ENCODE measurements at regions not wholly inside any gene's neighbourhood (a gene's known extent, or its start where the extent isn't known, plus 50 kb on each side); places are given as distances from the start of the nearest gene placed in this dataset.
A peak's percentile ranks its signal among the peaks of the same experiment; 100 is the strongest.

GRCh38 chr3:43870844-43871626 is 180.3 kb downstream of the ABHD5 start (continued):
- no peak for TF ChIP-seq RCOR1 (IDR thresholded peaks at IDR 0.05; ENCODE audit: insufficient replicate concordance, low read length)
- no peak for TF ChIP-seq RAD21 (IDR thresholded peaks at IDR 0.05; ENCODE audit: low read length)

GRCh38 chr3:43871627-43872245 is 181.0 kb downstream of the ABHD5 start:
- peak overlapping the region; percentile 99 for H2AK5ac ChIP-seq (ENCODE audit: low read depth, low read length)
- peaks cover 0 to 4% of the 10 kb centered on the region in 2 experiments; a peak in 1 of 4 replicates for H3K79me1 ChIP-seq (ENCODE audit: low read depth in 1 of 2, low read length in 2 of 2)
- no peaks in the 10 kb centered on the region for H3K9me3 ChIP-seq (ENCODE audit: control insufficient read depth, insufficient read depth, low read length)
- no peaks in the 10 kb centered on the region for H3K27me3 ChIP-seq (ENCODE audit: control insufficient read depth, insufficient read depth, low read length)
- ChIA-PET POLR2A (ENCODE audit: unreplicated experiment) (no interaction called here), CTCF (interaction anchor here (1.0 to 6.6 kb wide), 2 partner anchors 16 to 135 kb away, joined by 3 to 26 read pairs; no protein-coding TSS in a partner anchor)
- no peaks in the 10 kb centered on the region for H4K20me1 ChIP-seq (ENCODE audit: insufficient read depth, low read length)
- intact Hi-C loops (cut with micrococcal nuclease), result loop anchor here (5.0 to 10.0 kb wide), 2 partner anchors 179 to 247 kb away; partner anchors contain the start of genes ABHD5 and ANO10
- no peak for DNase-seq
- peak overlapping the region; percentile 94 for H2AK9ac ChIP-seq (replicated peaks; ENCODE audit: low read depth, low read length, poor library complexity)
- H2BK15ac ChIP-seq (ENCODE audit: low read depth, low read length), result peak overlapping the region; percentile 95
- in situ Hi-C loops (cut with MboI; ENCODE audit: low sequenced_read_pairs), result no loop called here
- H3K4me1 ChIP-seq (ENCODE audit: control insufficient read depth, insufficient read depth, low read length), result peaks cover 33% of the 10 kb centered on the region
- peak overlapping the region; percentile 39 for H3K27ac ChIP-seq (ENCODE audit: insufficient read depth, low read length)
- ATAC-seq (ENCODE audit: low read depth), result peak; percentile 7; the same call in 1 of the 2 replicates
- peak overlapping the region; percentile 79 to 94 for H4K8ac ChIP-seq (ENCODE audit: low read depth in 2 of 2, low read length in 2 of 2)
- H3K4ac ChIP-seq (ENCODE audit: low read depth, low read length), result peak overlapping the region; percentile 90
- H2BK120ac ChIP-seq (ENCODE audit: low read depth, low read length), result peak overlapping the region; percentile 94
- H3K36me3 ChIP-seq (ENCODE audit: control insufficient read depth, insufficient read depth, low read length), result no peaks in the 10 kb centered on the region
- H2AFZ ChIP-seq (replicated peaks; ENCODE audit: low read length, poor library complexity), result peak overlapping the region; percentile 91
- H3K56ac ChIP-seq (ENCODE audit: extremely low read depth, insufficient read depth, low read length), result peak overlapping the region; percentile 48; the same call in 1 of the 2 replicates
- peak overlapping the region; percentile 71 for H2BK5ac ChIP-seq (ENCODE audit: low read depth, low read length, poor library complexity, severe bottlenecking)
- peak overlapping the region; percentile 26 for H3K14ac ChIP-seq (replicated peaks; ENCODE audit: low read depth, low read length)
- dilution Hi-C loops (cut with HindIII; ENCODE audit: low sequenced_read_pairs, unreplicated experiment), result no loop called here
- H3K9me1 ChIP-seq (ENCODE audit: insufficient read depth, low read length), result peaks cover 27% of the 10 kb centered on the region
- H3K23ac ChIP-seq (ENCODE audit: low read depth, low read length), result peak overlapping the region; percentile 8; the same call in 1 of the 2 replicates
- H3K18ac ChIP-seq (ENCODE audit: low read depth, low read length), result peak overlapping the region; percentile 37
- peak overlapping the region; percentile 90 for H4K91ac ChIP-seq (ENCODE audit: insufficient read depth, low read depth, low read length)
- no peak overlapping the region for H3K4me2 ChIP-seq (ENCODE audit: low read depth, low read length)
- peak overlapping the region; percentile 77 for H4K5ac ChIP-seq (ENCODE audit: low read depth, low read length)
- H3K9ac ChIP-seq (ENCODE audit: low read depth, low read length), result no peak overlapping the region
- peak overlapping the region; percentile 84 for H2BK20ac ChIP-seq (ENCODE audit: low read depth, low read length)
- TF ChIP-seq BHLHE40 (IDR thresholded peaks at IDR 0.05; ENCODE audit: low read depth, low read length) (no peak), MAZ (IDR thresholded peaks at IDR 0.05; ENCODE audit: borderline replicate concordance, low read depth, low read length) (no peak), CHD1 (IDR thresholded peaks at IDR 0.05; ENCODE audit: low read depth, low read length) (no peak), CEBPB (IDR thresholded peaks at IDR 0.05; ENCODE audit: low read depth, low read length) (no peak), SMC3 (IDR thresholded peaks at IDR 0.05; ENCODE audit: low read depth, low read length) (no peak), CTCF (conservative IDR thresholded peaks at IDR 0.05; ENCODE audit: low read depth, low read length) (no peak), MXI1 (IDR thresholded peaks at IDR 0.05; ENCODE audit: borderline replicate concordance, low read depth, low read length) (no peak)
- 90% methylated on average over 2 of the region's 9 CpGs; no CpG with 5 or more reads in 1 of the 2 experiments for WGBS, 2 experiments (ENCODE audit: extremely low coverage in 2 of 2, insufficient read length in 1 of 2)
- BruUV-seq (replicated peaks), result no TSS peak
- H3K4me3 ChIP-seq (ENCODE audit: insufficient read depth, low read depth, low read length), result no peak overlapping the region

All from IMR-90 (cell line).